GM12878 (cell line): ENCODE measurements at regions not wholly inside any gene's neighbourhood (a gene's known extent, or its start where the extent isn't known, plus 50 kb on each side); places are given as distances from the start of the nearest gene placed in this dataset.
"Not testable (repeated sequence)": the region's sequence is repeated elsewhere in the genome, so short reads cannot be mapped to it uniquely, and the experiment has no call there.

Experiments
- ATAC-seq: fragments of 200-7000 bp; cut with Tn5 transposase; 3 replicates; pipeline ENCODE4 v1.9.1; 2020; ENCODE audit warnings: mild to moderate bottlenecking, moderate library complexity
- BruUV-seq: library from RNA; stranded (reverse); fragments of 400-500 nt; replicated peaks from 2 replicates; lab custom pipeline; 2021; lab: Mats Ljungman, UMichigan
- CTCF ChIA-PET: fragments of 300-600 bp; sonication (Branson Sonifier 250); formaldehyde crosslinking; extraction: SDS; loops from one replicate; lab custom pipeline; 2021; ENCODE audit warnings: inconsistent platforms; lab: Yijun Ruan, JAX
- POLR2A ChIA-PET: fragments of 350-600 bp; formaldehyde crosslinking; extraction: SDS; loops from one replicate; lab custom pipeline; 2021; ENCODE audit warnings: inconsistent platforms; lab: Charles Lee
- RAD21 ChIA-PET: fragments of 300-600 bp; sonication (Branson Sonifier 250); formaldehyde crosslinking; loops from one replicate; lab custom pipeline; 2023; ENCODE audit warnings: antibody characterized with exemption; ENCODE audit not compliant: unreplicated experiment; lab: Charles Lee
- SMC1A ChIA-PET: fragments of 300-600 bp; sonication (Branson Sonifier 250); formaldehyde crosslinking; loops from one replicate; lab custom pipeline; 2023; ENCODE audit not compliant: unreplicated experiment, uncharacterized antibody; lab: Charles Lee
- DNase-seq: peaks from one replicate; pipeline ENCODE4 v3.0.0-alpha.2; 2011; ENCODE audit warnings: low read depth, low spot score
- FAIRE-seq: peaks from 3 replicates; lab custom pipeline; 2011; peaks lifted over from hg19 to GRCh38; lab: Jason Lieb, UNC
- H2AFZ ChIP-seq: 2 replicates; pipeline ENCODE4 v1.6.0; 2011; ENCODE audit warnings: low read depth, low read length, control low read depth; ENCODE audit not compliant: control insufficient read depth
- H3K27ac ChIP-seq: 2 replicates; pipeline ENCODE4 v1.5.1; 2011; ENCODE audit warnings: control low read depth; ENCODE audit not compliant: control insufficient read depth, insufficient read depth
- H3K27me3 ChIP-seq, 2 experiments: replicated peaks in 1 of 2; 2 replicates each; pipeline versions ENCODE4 v1.6.0 to v1.6.1; 2011; ENCODE audit warnings: low read length in 1 of 2; ENCODE audit not compliant: control insufficient read depth in 2 of 2, insufficient read depth in 2 of 2
- H3K36me3 ChIP-seq, 2 experiments: 2 replicates each; pipeline ENCODE4 v1.5.1; 2011; ENCODE audit warnings: low read length in 1 of 2; ENCODE audit not compliant: control insufficient read depth in 2 of 2, insufficient read depth in 2 of 2
- H3K4me1 ChIP-seq: 2 replicates; pipeline ENCODE4 v1.6.1; 2011; ENCODE audit warnings: mild to moderate bottlenecking, low read length, moderate library complexity, mixed read lengths; ENCODE audit not compliant: control insufficient read depth, insufficient read depth
- H3K4me2 ChIP-seq: 2 replicates; pipeline ENCODE4 v1.6.0; 2011; ENCODE audit warnings: control low read depth; ENCODE audit not compliant: control insufficient read depth, insufficient read depth
- H3K4me3 ChIP-seq: fragments of 200-600 bp; sonication (generic); 2 replicates; pipeline ENCODE4 v1.5.1; 2016
- H3K79me2 ChIP-seq: 2 replicates; pipeline ENCODE4 v1.6.0; 2011; ENCODE audit warnings: low read length; ENCODE audit not compliant: control insufficient read depth, insufficient read depth
- H3K9ac ChIP-seq: 2 replicates; pipeline ENCODE4 v1.8.0; 2011; ENCODE audit warnings: low read length, control low read depth, mixed read lengths; ENCODE audit not compliant: control insufficient read depth, insufficient read depth
- H3K9me3 ChIP-seq: replicated peaks from 3 replicates; pipeline ENCODE4 v1.5.1; 2011; ENCODE audit warnings: mild to moderate bottlenecking, low read length; ENCODE audit not compliant: control insufficient read depth, insufficient read depth
- H4K20me1 ChIP-seq: 2 replicates; pipeline ENCODE4 v1.6.0; 2011; ENCODE audit not compliant: control insufficient read depth, insufficient read depth
- BHLHE40 ChIP-seq, 2 experiments: fragments of 450-650 bp in 1 of 2; IDR thresholded peaks; 2 replicates each; pipeline ENCODE4 v1.6.1; 2011 to 2017; ENCODE audit warnings: low read depth in 2 of 2, borderline replicate concordance in 1 of 2, improper control_type of control experiment in 1 of 2, low read length in 1 of 2, mild to moderate bottlenecking in 1 of 2
- WGBS: methylation state at CpG from one replicate; pipeline ENCODE4 v1.1.6; 2016; ENCODE audit warnings: low lambda C conversion rate; ENCODE audit not compliant: insufficient replicate concordance, insufficient coverage; ENCODE audit errors: missing lambda C conversion rate; 5-methylcytosine and 5-hydroxymethylcytosine counted together
- in situ Hi-C: fragments of 300-500 bp; cut with MboI; formaldehyde crosslinking; loops from 9 replicates; pipeline ENCODE4 v1.14.3; 2018; ENCODE audit warnings: mixed read lengths
- intact Hi-C: fragments of 100-400 bp; cut with micrococcal nuclease; formaldehyde crosslinking; loops from one replicate; pipeline ENCODE4 v1.14.2; 2022; ENCODE audit not compliant: unreplicated experiment
- TF ChIP-seq, protein P1 (sequence below): fragments of 450-650 bp; conservative IDR thresholded peaks from 2 replicates; pipeline ENCODE4 v1.6.1; 2017; ENCODE audit warnings: mild to moderate bottlenecking, moderate library complexity

GRCh38 chr7:6991169-6991611 is 165.1 kb upstream of the CCZ1B start (continued):
- TF ChIP-seq BHLHE40 (IDR thresholded peaks at IDR 0.05; ENCODE audit: borderline replicate concordance in 1 of 2, low read depth in 2 of 2, low read length in 1 of 2): peak; percentile 60 to 95; a peak in 3 of 4 replicates
- TF ChIP-seq, protein P1, sequence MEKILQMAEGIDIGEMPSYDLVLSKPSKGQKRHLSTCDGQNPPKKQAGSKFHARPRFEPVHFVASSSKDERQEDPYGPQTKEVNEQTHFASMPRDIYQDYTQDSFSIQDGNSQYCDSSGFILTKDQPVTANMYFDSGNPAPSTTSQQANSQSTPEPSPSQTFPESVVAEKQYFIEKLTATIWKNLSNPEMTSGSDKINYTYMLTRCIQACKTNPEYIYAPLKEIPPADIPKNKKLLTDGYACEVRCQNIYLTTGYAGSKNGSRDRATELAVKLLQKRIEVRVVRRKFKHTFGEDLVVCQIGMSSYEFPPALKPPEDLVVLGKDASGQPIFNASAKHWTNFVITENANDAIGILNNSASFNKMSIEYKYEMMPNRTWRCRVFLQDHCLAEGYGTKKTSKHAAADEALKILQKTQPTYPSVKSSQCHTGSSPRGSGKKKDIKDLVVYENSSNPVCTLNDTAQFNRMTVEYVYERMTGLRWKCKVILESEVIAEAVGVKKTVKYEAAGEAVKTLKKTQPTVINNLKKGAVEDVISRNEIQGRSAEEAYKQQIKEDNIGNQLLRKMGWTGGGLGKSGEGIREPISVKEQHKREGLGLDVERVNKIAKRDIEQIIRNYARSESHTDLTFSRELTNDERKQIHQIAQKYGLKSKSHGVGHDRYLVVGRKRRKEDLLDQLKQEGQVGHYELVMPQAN: 0 out of 2 replicates have a peak, but pooled peaks have one; percentile 39

- H4K20me1 ChIP-seq, H2AFZ ChIP-seq, intact Hi-C loops, H3K9ac ChIP-seq, H3K27me3 ChIP-seq, ATAC-seq, POLR2A ChIA-PET, H3K27ac ChIP-seq, H3K9me3 ChIP-seq, H3K36me3 ChIP-seq, H3K4me3 ChIP-seq, FAIRE-seq, in situ Hi-C loops, H3K4me1 ChIP-seq, H3K4me2 ChIP-seq, H3K79me2 ChIP-seq, DNase-seq, BruUV-seq: not testable (repeated sequence)
- ChIA-PET RAD21 (interaction anchor here (1.0 to 1.3 kb wide), 2 partner anchors 59 to 185 kb away, joined by 3 read pairs; no protein-coding TSS in a partner anchor), SMC1A (interaction anchor here (0.7 to 1.5 kb wide), 5 partner anchors 13 to 112 kb away, joined by 3 to 4 read pairs (median 3); no protein-coding TSS in a partner anchor), CTCF (interaction anchor here (0.6 kb wide), 1 partner anchor 45 kb away, joined by 3 read pairs; no protein-coding TSS in a partner anchor)
- 70% methylated on average over 12 of the region's 12 CpGs for WGBS
These were observed 165.6 kb upstream of the CCZ1B start for GRCh38 chr7:6991686-6992085.

GRCh38 chr7:6992133-6992532 is 166.1 kb upstream of the CCZ1B start:
- BruUV-seq, in situ Hi-C loops, H3K36me3 ChIP-seq, FAIRE-seq, DNase-seq, H3K27me3 ChIP-seq, intact Hi-C loops, POLR2A ChIA-PET, H3K4me2 ChIP-seq, H3K9ac ChIP-seq, H3K79me2 ChIP-seq, H2AFZ ChIP-seq, H3K4me3 ChIP-seq, H3K27ac ChIP-seq, H4K20me1 ChIP-seq, H3K9me3 ChIP-seq, H3K4me1 ChIP-seq, ATAC-seq: not testable (repeated sequence)
- 74% methylated on average over 11 of the region's 11 CpGs for WGBS
- ChIA-PET SMC1A (interaction anchor here (0.7 to 1.5 kb wide), 6 partner anchors 20 to 111 kb away, joined by 3 to 4 read pairs (median 3); no protein-coding TSS in a partner anchor), RAD21 (interaction anchor here (1.0 kb wide), 1 partner anchor 58 kb away, joined by 3 read pairs; no protein-coding TSS in a partner anchor), CTCF (interaction anchor here (0.6 kb wide), 1 partner anchor 45 kb away, joined by 3 read pairs; no protein-coding TSS in a partner anchor)

DNA sequence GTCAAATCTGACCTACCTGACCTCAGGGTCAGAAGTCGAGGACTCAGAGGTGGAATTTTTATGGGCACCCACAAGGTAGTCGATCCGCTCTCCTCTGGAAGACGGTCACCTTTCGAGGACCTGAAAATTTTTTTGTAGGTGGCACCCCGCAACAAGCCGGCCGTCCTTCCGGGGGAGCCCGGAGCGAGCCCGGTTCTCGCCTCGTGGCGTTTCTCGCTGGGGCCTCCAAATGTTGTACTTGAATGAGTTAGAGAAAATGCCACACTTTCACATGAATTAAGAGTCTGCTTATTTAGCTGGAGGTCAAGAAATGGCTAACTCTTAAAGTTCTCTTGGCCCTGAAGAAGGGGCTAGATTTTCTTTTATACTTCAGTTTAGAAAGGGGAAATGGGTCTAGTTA is 169.0 kb upstream of the CCZ1B start:
- FAIRE-seq, H3K4me3 ChIP-seq, H3K79me2 ChIP-seq, H3K27me3 ChIP-seq, ATAC-seq, H3K9ac ChIP-seq, CTCF ChIA-PET, H3K4me2 ChIP-seq, SMC1A ChIA-PET, RAD21 ChIA-PET, DNase-seq, H3K36me3 ChIP-seq, POLR2A ChIA-PET, intact Hi-C loops, in situ Hi-C loops, H3K4me1 ChIP-seq, H3K27ac ChIP-seq, BruUV-seq, H3K9me3 ChIP-seq, H2AFZ ChIP-seq, H4K20me1 ChIP-seq: not testable (repeated sequence)
- 70% methylated on average over 16 of the region's 16 CpGs for WGBS
